Pancreas (tissue), 10 donors: ENCODE measurements at regions not wholly inside any gene's neighbourhood (a gene's known extent, or its start where the extent isn't known, plus 50 kb on each side); places are given as distances from the start of the nearest gene placed in this dataset.

ENCODE experiments used
- ATAC-seq, 4 donors: fragments of 200-7000 bp; cut with Tn5 transposase; one replicate each; pipeline versions ENCODE4 v1.8.0 to v1.9.1; 2020; ENCODE audit warnings: mild to moderate bottlenecking in 4 of 4, moderate library complexity in 4 of 4
- DNase-seq, 6 donors: peaks; one replicate each; pipeline ENCODE4 v3.0.0-alpha.2; 2020
- FAIRE-seq: peaks from 2 replicates; lab custom pipeline; 2012; peaks lifted over from hg19 to GRCh38; lab: Jason Lieb, UNC
- H3K27ac ChIP-seq, 4 donors: fragments of 200-600 bp; sonication (generic); 1 replicate in 3 of 4; 2 replicates in 1 of 4; pipeline versions ENCODE4 v1.5.0 to v1.8.0; 2020
- H3K27me3 ChIP-seq, 4 donors: fragments of 200-600 bp; one replicate each; pipeline ENCODE4 v1.8.0; 2021
- H3K36me3 ChIP-seq, 3 donors: fragments of 200-600 bp; sonication (generic) in 1 of 3; one replicate each; pipeline versions ENCODE4 v1.5.0 to v1.8.0; 2020 to 2021
- H3K4me1 ChIP-seq, 3 donors: fragments of 200-600 bp; one replicate each; pipeline ENCODE4 v1.8.0; 2021
- H3K4me3 ChIP-seq, 4 donors: fragments of 200-600 bp; sonication (generic) in 2 of 4; one replicate each; pipeline versions ENCODE4 v1.5.0 to v1.8.0; 2020 to 2021
- H3K9me3 ChIP-seq, 4 donors: fragments of 200-600 bp; one replicate each; pipeline ENCODE4 v1.8.0; 2021
- CTCF ChIP-seq, 4 donors: fragments of 200-600 bp; sonication (generic) in 3 of 4; IDR thresholded peaks; one replicate each; pipeline versions ENCODE4 v1.5.0 to v1.8.0; 2021; ENCODE audit warnings: antibody characterized with exemption in 4 of 4
- WGBS, 2 donors: extraction: QIAGEN DNeasy Blood & Tissue Kit; methylation state at CpG; one replicate each; pipeline ENCODE4 v1.1.7; 2013; 5-methylcytosine and 5-hydroxymethylcytosine counted together
- intact Hi-C, 3 donors: fragments of 100-400 bp; cut with DNase I; formaldehyde crosslinking; loops; one replicate each; pipeline versions ENCODE4 v1.11.1 to v1.14.2; 2022
- donor health status: healthy with polysubstance abuse.
- donor health status: DM: no; HTN: no; CAD: no; lungs with moderate emphysema.
- donor health status: DM: no; HTN: no; CAD: no.
- donor health status: control.
- donor health status: control.
- donor health status: Bipolar disorder and iron deficiency.
- donor health status: DM: yes; HTN: yes; CAD: no.
- donor health status: DM: no; HTN: no; CAD: no.
- donor health status: DM: no; HTN: no; CAD: no.
- donor health status: DM: yes; HTN: yes; CAD: no.

GRCh38 chr4:71222661-71223060, 116.2 kb upstream of the SLC4A4 start:
- Histone ChIP-seq H3K36me3 (no peaks in the 10 kb centered on the region), H3K27me3 (no peaks in the 10 kb centered on the region), H3K4me3 (no peak overlapping the region), H3K27ac (no peak overlapping the region), H3K9me3 (no peaks in the 10 kb centered on the region), H3K4me1 (no peaks in the 10 kb centered on the region)
- 61 to 71% methylated on average over 2 of the region's 2 CpGs for WGBS, 2 donors
- intact Hi-C loops: no loop called here
- DNase-seq (no peak), ATAC-seq (no peak), FAIRE-seq (no peak)
- TF ChIP-seq CTCF (IDR thresholded peaks at IDR 0.05): no peak

DNA sequence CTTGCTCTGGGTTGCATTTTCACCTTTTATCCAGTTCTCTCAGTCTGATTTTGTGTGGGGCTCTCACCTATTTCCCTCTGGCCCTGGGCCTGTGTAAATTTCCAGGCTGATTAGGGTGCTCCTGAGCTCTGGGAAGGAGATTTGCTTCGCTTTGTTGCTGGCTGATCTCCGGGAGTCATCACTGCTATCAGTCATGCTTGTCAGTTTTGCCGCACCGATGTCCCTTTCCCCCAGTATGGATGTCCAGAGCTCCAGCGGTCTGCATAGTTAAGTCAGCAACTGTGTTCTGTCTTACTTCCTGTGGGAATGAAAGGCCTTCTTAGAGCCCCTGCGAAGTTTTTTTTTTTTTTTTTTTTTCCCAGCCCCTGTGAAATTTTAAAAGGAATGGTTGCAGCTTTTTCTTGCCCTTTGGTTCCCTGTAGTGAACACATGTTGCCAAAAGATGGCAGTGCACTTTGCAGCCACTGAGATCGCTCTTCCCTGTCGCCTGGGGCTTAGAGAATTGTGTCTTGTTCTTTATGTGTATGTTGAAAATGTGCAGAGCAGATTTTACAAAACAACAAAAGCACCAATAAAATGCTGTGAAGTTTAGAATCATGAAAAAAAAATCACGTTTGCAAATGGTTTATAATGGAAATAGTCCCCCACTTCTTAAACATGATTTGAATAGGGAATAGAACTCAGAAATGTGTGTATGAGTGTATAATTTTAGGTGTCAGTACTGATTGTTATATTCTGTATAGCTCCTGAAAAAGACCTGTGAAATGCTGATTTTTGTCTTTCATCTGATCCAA, 109.1 kb upstream of the SLC4A4 start:
- intact Hi-C loops: no loop called here
- FAIRE-seq (no peak), DNase-seq (peak in 3 of 6 donors; percentile 18 to 39 (median 22)), ATAC-seq (peak; percentile 62 to 83 (median 68))
- Histone ChIP-seq H3K4me3 (peak overlapping the region in 2 of 4 donors; percentile 1 to 17), H3K4me1 (peaks cover 11 to 28% (median 24%) of the 10 kb centered on the region in 3 donors), H3K9me3 (no peaks in the 10 kb centered on the region), H3K27ac (peak overlapping the region in 2 of 4 donors; percentile 19 to 64), H3K36me3 (no peaks in the 10 kb centered on the region), H3K27me3 (no peaks in the 10 kb centered on the region)
- 2 to 3% methylated on average over 9 of the region's 9 CpGs for whole genome bisulfite sequencing, 2 donors
- TF ChIP-seq CTCF (IDR thresholded peaks at IDR 0.05): peak in 3 of 4 donors; percentile 38 to 48 (median 48)

- Histone ChIP-seq H3K4me1 (peaks cover 11 to 28% (median 24%) of the 10 kb centered on the region in 3 donors), H3K27me3 (no peaks in the 10 kb centered on the region), H3K36me3 (no peaks in the 10 kb centered on the region), H3K4me3 (peak overlapping the region in 2 of 4 donors; percentile 10 to 16), H3K9me3 (no peaks in the 10 kb centered on the region), H3K27ac (peak overlapping the region; percentile 15 to 64 (median 18))
- peak in 3 of 6 donors; percentile 23 to 54 (median 43) for DNase-seq
- 10 to 14% methylated on average over 11 of the region's 11 CpGs for WGBS, 2 donors
- no peak for TF ChIP-seq CTCF (IDR thresholded peaks at IDR 0.05)
- intact Hi-C loops: no loop called here
- no peak for FAIRE-seq
- ATAC-seq: peak; percentile 50 to 57 (median 53)
Measured at GRCh38 chr4:71230271-71231128, 108.3 kb upstream of the SLC4A4 start.

GRCh38 chr4:71231129-71232055, 107.4 kb upstream of the SLC4A4 start:
- no peak for FAIRE-seq
- DNase-seq: peak; percentile 68 to 94 (median 90)
- Histone ChIP-seq H3K4me1 (peaks cover 11 to 28% (median 24%) of the 10 kb centered on the region in 3 donors), H3K27me3 (no peaks in the 10 kb centered on the region), H3K27ac (peak overlapping the region in 3 of 4 donors; percentile 16 to 64 (median 19)), H3K9me3 (no peaks in the 10 kb centered on the region), H3K4me3 (peak overlapping the region in 2 of 4 donors; percentile 10 to 16), H3K36me3 (no peaks in the 10 kb centered on the region)
- intact Hi-C loops: no loop called here
- ATAC-seq: peak; percentile 77 to 86 (median 79)
- TF ChIP-seq CTCF (IDR thresholded peaks at IDR 0.05): no peak
- WGBS, 2 donors: 25 to 26% methylated on average over 14 of the region's 14 CpGs
